Brain pericyte (primary cell): ENCODE measurements at regions not wholly inside any gene's neighbourhood (a gene's known extent, or its start where the extent isn't known, plus 50 kb on each side); places are given as distances from the start of the nearest gene placed in this dataset.
A peak's percentile ranks its signal among the peaks of the same experiment; 100 is the strongest.
"Not testable (repeated sequence)": the region's sequence is repeated elsewhere in the genome, so short reads cannot be mapped to it uniquely, and the experiment has no call there.

Experiments
- DNase-seq: peaks from one replicate; pipeline ENCODE4 v3.0.0-alpha.2; 2012; ENCODE audit warnings: low read depth, low spot score

DNA sequence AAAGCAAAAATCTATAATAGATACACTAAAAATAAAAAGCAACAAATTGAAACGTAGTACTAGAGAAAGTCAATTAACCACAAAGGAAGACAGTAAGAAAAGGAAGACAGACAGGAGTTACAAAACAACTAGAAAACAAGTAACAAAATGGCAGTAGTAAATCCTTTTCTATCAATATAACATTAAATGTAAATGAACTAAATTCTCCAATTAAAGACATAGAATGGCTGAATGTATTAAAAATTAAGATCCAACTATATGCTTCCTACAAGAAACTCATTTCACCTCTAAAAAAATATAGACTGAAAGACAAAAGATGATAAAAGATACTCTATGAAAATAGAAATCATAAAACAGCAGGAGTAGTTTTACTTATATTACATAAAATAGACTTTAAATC lies 79.1 kb downstream of the CTH start:
- DNase-seq, result no peak

DNA sequence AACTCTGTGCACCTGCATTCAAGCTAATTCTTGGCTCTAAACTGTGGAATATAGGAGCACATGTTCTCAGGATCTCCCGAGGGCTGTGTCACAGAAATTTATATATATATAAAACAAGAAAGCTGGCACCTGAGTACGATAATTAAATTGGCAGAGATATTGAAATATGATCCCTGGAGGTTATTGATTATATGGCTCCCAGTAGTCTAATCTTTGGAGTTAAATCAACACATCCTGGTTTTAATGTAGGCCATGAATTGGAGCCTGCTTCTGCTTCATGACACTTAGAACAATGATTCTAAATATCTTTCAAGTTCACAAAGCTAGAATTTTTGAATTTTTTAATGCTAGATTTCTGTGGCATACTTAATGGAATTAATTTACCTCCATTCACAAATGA lies 84.3 kb downstream of the CTH start:
- DNase-seq, result no peak

DNA sequence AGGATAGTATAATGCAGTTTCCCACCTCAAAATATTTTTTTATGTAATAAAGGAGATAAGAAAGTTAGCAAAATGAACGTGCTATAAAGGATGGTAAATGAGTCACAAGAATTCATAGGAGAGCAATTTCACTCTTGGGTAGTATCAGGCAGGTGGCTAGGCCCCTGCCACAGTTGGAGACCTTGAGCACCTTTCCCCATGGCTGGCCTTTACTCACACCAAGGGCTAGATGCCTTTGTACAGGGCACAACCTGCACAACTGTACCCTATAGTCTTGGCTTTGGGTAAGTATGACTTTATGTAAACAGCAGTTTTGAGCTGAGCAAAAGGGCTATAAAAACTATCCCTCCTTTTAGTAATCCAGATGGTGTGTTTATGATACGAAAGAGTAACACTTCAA lies 85.1 kb downstream of the CTH start:
- no peak for DNase-seq

DNA sequence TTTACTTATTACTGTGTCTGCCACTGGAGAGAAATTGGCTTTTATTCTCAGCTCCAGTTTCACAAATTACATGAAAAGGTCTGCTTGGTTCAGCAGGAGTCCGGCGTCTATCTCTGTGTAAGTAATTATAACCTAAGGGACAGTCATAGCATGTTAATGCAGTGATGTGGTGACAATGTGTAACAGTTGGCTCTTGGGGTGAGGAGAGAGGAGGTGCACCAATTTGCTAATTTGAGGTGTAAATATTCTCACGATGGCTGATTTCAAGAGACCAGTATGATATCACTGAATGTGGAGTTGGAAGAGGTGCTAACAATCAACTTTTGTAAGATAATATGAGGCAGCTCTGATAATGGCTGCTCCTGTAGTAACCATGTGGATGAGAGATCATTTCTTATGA lies 86.1 kb downstream of the CTH start:
- DNase-seq, result no peak

DNA sequence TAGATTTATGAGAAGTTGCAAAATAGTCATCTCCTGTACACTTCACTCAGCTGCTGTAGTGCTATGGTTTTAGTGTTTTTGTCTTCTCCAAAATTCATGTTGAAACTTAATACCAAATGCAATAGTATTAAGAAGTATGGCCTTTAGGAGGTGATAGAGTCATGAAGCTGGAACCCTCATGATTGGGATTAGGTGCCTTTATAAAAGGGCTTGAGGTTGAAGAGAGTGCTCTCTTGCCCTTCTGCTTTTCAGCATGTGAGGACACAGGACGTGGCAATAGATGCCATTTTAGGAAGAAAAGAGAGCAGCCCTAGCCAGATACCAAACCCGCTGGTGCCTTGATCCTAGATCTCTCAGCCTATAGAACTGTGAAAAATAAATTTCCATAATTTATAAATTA lies 87.6 kb downstream of the CTH start:
- no peak for DNase-seq

DNA sequence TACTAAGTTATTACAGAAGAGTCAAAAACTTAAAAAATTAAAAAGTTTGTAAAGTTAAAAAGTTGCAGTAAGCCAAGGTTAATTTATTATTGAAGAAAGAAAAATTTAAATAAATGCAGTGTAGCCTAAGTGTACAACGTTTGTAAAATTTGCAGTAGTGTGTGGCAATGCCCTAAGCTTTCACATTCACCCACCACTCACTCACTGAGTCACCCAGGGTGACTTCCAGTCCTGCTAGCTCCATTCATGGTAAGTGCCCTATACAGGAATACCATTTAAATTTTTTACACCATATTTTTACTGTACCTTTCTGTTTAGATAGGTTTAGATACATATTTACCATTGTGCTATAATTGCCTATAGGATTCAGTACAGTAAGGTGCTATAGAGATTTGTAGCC lies 88.6 kb downstream of the CTH start:
- DNase-seq, result no peak

DNA sequence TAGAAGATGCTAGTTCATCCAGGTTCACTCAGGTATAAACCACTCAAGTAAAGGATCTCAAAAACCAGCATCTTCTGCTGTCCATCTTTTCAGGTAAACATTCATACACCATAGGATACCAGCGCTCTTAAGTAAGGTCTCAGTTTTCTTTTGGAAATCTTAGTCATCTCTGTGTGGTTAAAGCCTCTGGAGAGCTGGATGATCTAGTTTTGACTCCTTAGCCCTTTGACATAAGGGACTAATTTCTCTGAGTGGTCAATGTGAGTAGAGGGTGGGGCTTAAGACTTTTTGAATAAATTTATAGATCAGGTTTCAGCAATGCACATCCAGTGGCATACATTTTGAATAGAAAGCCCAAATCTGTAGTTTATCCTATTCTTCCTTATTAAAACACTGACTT lies 92.3 kb downstream of the CTH start:
- DNase-seq, result no peak

DNA sequence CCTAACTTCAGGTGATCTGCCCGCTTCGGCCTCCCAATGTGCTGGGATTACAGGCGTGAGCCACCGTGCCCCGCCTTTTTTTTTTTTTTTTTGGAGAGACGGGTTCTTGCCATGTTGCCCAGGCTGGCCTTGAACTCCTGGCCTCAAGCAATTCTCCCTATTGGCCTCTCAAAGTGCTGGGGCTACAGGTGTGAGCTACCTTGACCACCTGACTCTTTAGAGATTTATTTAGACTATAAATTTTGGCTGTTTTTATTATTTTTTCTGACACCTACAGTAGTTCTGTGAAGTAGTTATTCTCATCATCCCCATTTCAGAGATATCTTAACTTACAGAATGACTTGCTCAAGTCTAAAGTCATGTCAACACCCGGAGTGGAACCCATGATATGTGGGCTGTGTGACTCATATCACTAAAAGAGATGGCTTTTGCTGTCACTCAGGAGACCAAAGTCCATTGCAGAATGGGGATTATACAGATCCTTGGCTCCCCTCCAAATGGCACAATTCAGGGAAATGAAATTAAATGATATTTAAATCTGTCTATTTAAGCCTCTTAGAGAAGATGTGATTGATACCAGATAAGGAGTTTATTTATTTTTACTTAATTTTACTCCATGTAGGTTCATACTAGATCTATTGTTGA lies 93.2 kb downstream of the CTH start:
- DNase-seq, result no peak

DNA sequence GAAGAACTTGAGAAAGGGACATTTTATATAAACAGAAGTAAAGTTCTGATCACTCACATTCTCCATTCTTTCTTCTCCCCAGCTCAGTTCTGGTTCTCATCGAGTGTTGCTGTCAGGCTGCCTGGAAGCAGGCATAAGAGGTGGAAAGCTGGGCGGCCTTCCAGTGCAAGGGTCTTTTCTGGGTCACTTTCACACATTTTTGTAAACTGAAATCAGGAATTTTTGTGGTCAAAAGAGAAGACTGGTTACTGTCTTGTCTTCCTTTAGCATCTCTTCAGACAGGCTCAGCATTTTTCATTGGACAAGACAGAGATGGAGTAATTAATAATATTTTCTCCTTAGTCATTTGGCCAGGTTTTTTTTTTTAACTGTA lies 93.7 kb downstream of the CTH start:
- no peak for DNase-seq

DNA sequence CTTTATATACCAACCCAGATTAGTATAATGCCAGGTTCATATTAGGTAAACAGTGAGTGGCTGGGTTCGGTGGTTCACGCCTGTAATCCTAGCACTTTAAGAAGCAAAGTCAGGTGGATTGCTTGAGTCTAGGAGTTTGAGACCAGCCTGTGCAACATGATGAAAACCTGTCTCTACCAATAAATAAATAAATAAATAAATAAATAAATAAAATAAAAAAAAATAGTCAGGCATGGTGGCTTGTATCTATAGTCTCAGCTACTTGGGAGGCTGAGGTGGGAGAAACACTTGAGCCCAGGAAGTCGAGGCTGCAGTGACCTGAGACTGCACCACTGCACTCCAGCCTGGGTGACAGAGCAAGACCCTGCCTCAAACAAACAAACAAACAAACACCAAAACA lies 96.9 kb downstream of the CTH start:
- DNase-seq, result not testable (repeated sequence)

DNA sequence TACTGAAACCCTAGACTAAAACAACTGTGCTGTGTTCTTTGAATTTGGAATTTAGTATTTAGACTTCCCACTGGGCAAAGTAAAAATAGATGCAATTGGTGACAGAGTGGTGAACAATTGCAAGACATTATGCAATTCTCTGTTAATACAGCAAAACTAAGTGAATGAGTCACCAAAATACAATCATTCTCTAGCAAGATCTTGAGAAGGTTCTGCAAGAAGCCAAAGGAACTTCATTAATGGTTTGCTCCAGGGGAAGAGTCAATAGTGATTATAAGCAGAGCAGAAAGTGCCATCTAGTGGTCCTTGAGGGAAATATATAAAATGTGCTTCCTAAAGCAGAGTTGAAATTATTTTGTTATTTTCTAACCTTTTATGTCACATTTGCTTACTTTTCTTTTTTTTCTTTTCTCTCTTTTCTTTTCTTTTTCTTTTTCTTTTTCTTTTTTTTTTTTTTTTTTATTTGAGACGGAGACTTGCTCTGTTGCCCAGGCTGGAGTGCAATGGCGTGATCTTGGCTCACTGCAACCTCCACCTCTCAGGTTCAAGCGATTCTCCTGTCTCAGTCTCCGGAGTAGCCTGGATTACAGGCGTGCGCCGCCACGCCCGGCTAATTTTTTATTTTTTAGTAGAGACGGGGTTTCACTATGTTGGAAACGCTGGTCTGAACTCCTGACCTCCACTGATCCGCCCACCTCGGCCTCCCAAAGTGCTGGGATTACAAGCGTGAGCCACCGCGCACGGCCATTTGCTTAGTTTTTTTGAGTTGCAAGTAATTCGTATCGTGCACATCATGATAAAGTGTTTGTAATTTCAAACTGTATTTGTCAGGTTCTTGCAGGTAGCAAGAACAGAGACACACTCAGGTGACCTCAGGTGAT lies 99.2 kb downstream of the CTH start:
- DNase-seq, result peak; percentile 76

DNA sequence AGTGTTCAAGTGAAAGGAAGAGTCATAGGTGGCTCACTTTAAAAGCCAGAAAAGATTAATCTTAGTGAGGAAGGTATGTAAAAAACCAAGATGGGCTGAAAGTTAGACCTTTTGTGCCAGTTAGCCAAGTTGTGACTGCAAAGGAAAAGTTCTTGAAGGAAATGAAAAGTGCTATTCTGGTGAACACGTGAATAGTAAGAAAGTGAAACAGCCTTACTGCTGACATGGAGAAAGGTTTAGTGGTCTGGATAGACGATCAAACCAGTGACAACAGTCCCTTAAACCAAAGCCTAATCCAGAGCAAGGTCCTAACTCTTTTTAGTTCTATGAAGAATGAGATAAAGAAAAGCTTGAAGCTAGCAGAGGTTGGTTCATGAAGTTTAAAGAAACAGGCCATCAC lies 106.4 kb downstream of the CTH start:
- DNase-seq, result no peak

DNA sequence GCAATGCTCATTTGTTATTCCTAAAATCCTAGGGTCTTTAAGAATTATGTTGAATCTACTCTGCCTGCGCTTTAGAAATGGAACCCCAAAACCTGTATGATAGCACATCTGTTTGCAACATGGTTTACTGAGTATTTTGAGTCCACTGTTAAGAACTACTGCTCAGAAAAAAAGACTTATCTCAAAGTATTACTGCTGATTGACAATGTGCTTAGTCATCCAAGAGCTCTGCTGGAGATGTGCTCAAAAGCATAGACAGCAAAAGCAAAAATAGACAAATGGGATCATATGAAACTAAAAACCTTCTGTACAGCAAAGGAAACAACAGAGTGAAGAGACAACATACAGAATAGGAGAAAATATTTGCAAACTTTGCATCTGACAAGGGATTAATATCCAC lies 107.0 kb downstream of the CTH start:
- no peak for DNase-seq

DNA sequence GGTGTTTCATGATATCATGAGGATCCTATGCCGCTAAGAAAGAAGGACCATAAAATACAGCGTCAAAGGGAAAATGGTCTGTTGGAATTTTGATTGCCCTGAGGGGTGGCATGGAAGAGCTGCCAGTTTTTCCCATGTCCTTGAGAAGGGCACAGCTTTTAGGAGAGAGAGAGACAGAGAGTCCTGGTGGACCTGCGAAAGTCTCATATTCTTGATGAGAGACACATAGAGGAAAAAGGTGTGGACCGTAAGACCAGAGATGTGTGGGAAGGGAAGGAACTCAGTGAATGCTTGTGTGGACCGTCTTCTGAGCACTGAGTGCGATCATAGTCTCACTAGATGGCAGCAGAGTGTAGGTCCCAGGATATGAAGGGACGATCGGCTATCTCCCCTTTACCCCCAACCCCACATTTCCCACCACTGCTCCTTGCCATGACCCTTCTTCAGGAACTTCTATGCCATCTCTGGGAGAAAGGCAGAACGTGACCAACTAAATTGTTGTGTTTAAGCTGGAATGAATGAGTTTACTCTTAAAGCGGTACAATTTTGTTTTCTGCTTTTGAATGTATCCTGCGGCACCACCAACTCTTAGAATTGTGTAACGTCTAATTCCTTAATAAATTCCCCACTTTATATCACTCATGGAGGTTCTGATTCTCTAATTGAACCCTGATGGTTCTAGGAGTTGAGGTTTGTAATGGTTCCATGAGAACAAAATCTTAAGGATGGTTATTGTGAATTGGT lies 117.7 kb downstream of the CTH start:
- DNase-seq, result no peak

DNA sequence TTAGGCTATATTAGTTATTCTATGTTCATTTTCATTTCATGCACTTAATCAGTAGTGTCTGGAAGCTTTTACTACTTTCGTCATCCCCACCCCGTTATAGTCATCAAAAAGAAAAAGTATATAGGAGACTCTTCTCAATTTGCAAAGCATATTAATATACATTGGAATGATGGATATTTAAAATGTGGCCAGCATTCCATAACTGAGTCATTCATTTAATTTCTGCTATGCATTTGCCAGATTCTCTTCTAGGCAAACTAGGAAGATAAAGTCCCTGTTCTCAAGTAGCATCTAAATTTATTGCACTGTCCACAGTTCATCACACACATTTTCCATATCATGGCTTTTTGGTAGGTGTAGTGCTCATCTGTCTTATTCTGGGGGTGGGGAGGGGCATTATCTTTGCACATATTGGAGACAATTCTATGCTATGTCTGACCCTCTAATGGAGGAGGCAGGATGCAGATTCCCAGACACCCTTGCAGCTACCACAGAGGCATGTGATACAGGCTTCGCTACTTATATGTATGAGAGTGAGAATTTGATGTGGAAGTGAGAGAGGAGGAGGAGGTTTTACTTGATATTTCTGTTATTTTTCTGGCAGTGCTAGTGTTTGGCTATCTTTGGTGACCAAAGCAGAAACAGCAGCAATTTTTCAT lies 125.8 kb downstream of the CTH start:
- no peak for DNase-seq

DNA sequence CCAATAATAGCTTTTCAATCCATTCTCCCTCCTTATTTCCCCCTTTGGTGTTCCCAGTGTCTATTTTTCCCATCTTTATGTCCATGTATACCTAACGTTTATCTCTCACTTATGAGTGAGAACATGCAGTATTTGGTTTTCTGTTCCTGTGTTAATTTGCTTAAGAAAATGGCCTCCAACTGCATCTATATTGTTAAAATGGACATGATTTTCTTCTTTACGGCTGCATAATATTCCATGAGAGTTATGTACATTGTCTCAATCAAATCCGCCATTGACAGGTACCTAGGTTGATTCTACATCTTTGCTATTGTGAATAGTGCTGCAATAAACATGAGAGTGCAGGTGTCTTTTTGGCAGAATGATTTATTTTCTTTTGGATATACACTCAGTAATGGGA lies 126.7 kb downstream of the CTH start:
- DNase-seq, result no peak

DNA sequence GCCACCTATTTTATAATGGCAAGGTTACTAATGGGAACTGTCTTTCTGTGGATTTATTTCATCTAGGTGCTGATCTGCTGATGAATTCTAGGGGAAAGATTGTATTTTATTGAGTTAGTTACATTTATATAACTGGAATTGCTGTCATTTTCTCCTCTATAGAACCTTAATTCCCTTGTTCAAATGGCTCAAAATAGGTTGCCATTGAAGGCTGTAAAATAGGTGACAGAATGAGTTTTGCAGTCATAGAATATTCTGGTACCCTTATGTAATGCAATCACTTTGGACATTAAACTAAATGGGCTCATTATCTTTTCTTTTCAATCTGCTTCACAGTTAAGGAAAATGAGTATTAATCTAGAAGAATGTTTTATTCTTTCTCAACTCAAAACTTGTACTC lies 131.0 kb downstream of the CTH start:
- DNase-seq, result no peak

DNA sequence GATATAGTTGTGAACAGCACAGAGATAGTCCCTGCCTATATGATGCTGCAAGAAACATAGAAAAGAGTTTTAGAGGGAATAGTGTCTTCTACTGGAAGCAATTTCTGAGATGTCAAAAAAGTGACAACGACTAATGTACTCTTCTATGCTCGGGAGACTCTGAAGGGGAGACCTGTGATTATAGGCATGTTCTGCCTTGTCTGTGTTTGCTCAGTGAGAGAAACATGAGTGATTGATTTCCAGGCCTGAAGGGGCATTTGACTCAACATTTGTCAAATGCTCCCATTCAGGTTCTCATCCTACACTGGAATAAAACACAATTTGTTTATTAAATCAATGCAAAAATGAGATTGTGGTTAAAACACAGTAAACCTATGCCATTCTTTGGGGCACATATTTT lies 131.8 kb downstream of the CTH start:
- no peak for DNase-seq

DNA sequence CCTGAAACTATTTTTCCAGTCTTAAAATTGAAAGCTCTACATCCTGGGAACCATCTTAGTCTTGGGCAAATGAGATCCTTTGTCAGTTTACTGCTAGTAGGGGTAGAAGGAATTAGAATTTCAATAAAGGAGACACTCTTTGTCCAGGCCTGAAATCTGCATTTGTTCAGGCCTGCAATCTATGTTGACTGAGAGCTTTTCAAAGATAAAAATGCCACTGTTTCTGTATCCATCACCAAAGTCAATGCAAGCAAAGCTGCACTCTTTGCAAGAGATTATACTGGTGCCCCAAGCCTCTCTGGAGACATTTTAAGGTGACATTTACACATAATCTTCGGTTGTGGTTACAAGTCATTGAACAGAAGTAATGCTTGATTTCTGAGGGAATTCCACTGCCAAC lies 135.7 kb downstream of the CTH start:
- no peak for DNase-seq

DNA sequence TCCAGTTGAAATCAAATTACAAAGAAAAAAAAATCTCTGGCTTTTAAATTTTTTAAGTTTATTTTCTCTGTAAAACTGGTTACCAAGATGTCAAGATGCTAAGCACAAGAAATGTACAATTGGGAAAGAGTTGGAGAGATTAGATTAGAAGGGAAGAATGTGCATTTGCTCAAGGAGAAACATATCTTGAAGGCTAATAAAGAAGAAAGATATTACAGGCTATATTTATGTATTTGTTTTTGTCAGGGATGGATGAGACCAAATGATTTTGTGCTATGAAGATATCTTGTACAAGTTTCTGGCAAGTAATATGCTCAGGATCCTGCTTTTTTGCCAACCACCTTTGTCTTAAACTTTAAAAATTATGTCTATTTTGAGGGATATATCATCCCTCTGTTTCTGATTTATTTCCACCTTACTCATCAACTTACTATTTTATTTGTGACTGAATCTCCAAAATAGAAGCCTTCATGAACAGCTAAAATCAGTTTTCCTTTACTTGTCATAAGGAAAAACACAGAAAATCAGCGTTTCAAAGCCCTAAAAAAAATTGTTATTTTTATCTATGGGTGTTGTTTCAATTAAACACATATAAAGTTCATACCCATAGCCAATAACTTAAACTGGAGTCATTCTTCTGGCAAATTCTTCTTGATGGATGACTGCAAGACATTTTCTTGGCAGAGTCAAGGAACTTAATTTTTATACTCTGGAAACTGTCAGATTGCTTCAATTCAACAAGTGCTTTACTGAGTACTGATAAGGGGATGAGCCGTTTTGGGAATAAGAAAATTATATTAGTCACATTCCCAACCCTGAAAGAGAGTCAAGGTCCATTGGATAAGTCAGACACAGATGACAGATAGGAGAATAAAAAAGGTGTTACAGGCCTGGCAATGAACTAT lies 141.8 kb downstream of the CTH start:
- no peak for DNase-seq

DNA sequence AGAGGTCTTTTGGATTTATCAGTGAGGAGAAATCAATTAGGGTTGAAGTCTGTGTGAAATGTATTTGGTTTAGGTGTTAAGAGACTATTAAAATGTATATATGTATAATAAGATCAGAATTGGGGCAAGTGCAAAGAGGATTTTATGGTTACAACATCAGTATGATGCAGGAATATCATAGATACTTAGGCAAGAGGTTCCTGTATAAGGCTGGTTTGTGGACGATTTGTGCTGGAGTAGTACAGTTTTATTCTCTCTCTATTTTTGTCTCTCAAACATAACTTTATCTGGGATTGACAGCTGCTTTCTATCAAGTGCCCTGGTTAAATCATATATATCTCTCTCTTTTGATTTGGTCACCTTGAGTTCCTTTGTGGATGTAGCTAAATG lies 142.5 kb downstream of the CTH start:
- DNase-seq, result no peak
